ENCODE measurements at regions not wholly inside any gene's neighbourhood (a gene's known extent, or its start where the extent isn't known, plus 50 kb on each side); places are given as distances from the start of the nearest gene placed in this dataset.

GRCh38 chr14:99009871-99010270 is 262.1 kb downstream of the BCL11B start:
- no peak for TF ChIP-seq CTCF (IDR thresholded peaks at IDR 0.05)
- no peak for TF ChIP-seq POLR2A (IDR thresholded peaks at IDR 0.05)

Data from suprapubic skin (tissue), 3 donors.